HuH-7 (cell line): ENCODE measurements at regions not wholly inside any gene's neighbourhood (a gene's known extent, or its start where the extent isn't known, plus 50 kb on each side); places are given as distances from the start of the nearest gene placed in this dataset.
"Not testable (repeated sequence)": the region's sequence is repeated elsewhere in the genome, so short reads cannot be mapped to it uniquely, and the experiment has no call there.

Source experiments
- DNase-seq: peaks from one replicate; pipeline ENCODE4 v3.0.0; 2011; ENCODE audit warnings: low spot score

GRCh38 chr5:106814961-106815360 lies 855.8 kb downstream of the EFNA5 start:
- DNase-seq, result no peak

GRCh38 chr5:106801554-106801953 lies 869.2 kb downstream of the EFNA5 start:
- DNase-seq, result no peak

GRCh38 chr5:106797996-106798395 lies 872.7 kb downstream of the EFNA5 start:
- DNase-seq, result no peak

- DNase-seq, result no peak
These were observed 874.7 kb downstream of the EFNA5 start for GRCh38 chr5:106796081-106796480.

GRCh38 chr5:106784846-106785245 lies 885.9 kb downstream of the EFNA5 start:
- DNase-seq, result no peak

- DNase-seq, result no peak
These were observed 890.4 kb downstream of the EFNA5 start for GRCh38 chr5:106780355-106780754.

- DNase-seq, result not testable (repeated sequence)
These were observed 894.2 kb downstream of the EFNA5 start for GRCh38 chr5:106776515-106776914.

GRCh38 chr5:106768392-106768791 lies 902.3 kb downstream of the EFNA5 start:
- no peak for DNase-seq

- DNase-seq, result no peak
These were observed 903.8 kb downstream of the EFNA5 start for GRCh38 chr5:106766916-106767315.

- DNase-seq, result no peak
These were observed 911.2 kb downstream of the EFNA5 start for GRCh38 chr5:106759581-106759980.

GRCh38 chr5:106759152-106759551 lies 911.6 kb downstream of the EFNA5 start:
- DNase-seq, result no peak

GRCh38 chr5:106757672-106758071 lies 913.1 kb downstream of the EFNA5 start:
- DNase-seq, result no peak

- no peak for DNase-seq
These were observed 914.9 kb downstream of the EFNA5 start for GRCh38 chr5:106755789-106756188.

GRCh38 chr5:106755066-106755465 lies 915.7 kb downstream of the EFNA5 start:
- no peak for DNase-seq

- no peak for DNase-seq
These were observed 920.9 kb downstream of the EFNA5 start for GRCh38 chr5:106749826-106750225.

- DNase-seq, result no peak
These were observed 931.6 kb downstream of the EFNA5 start for GRCh38 chr5:106739127-106739526.

GRCh38 chr5:106737111-106737510 lies 933.6 kb downstream of the EFNA5 start:
- DNase-seq, result no peak

GRCh38 chr5:106732624-106733023 lies 938.1 kb downstream of the EFNA5 start:
- no peak for DNase-seq

GRCh38 chr5:106730912-106731311 lies 939.8 kb downstream of the EFNA5 start:
- DNase-seq, result no peak

- no peak for DNase-seq
These were observed 940.2 kb downstream of the EFNA5 start for GRCh38 chr5:106730506-106730905.

GRCh38 chr5:106728208-106728607 lies 942.5 kb downstream of the EFNA5 start:
- DNase-seq, result no peak

GRCh38 chr5:106727071-106727470 lies 943.7 kb downstream of the EFNA5 start:
- no peak for DNase-seq

GRCh38 chr5:106720367-106720766 lies 950.4 kb downstream of the EFNA5 start:
- DNase-seq, result no peak

- no peak for DNase-seq
These were observed 970.9 kb downstream of the EFNA5 start for GRCh38 chr5:106699796-106700195.

- DNase-seq, result no peak
These were observed 971.5 kb downstream of the EFNA5 start for GRCh38 chr5:106699198-106699597.
